Neural cell (in vitro differentiated cells): ENCODE measurements at regions not wholly inside any gene's neighbourhood (a gene's known extent, or its start where the extent isn't known, plus 50 kb on each side); places are given as distances from the start of the nearest gene placed in this dataset.

ENCODE experiments used
- CTCF ChIP-seq: fragments of 450-650 bp; IDR thresholded peaks from 2 replicates; pipeline ENCODE4 v1.5.1; 2014; ENCODE audit warnings: antibody characterized with exemption, mild to moderate bottlenecking, moderate library complexity; ENCODE audit not compliant: poor library complexity, severe bottlenecking
- EP300 ChIP-seq: fragments of 450-650 bp; conservative IDR thresholded peaks from 2 replicates; pipeline ENCODE4 v1.6.1; 2014; ENCODE audit warnings: antibody characterized with exemption, mild to moderate bottlenecking, moderate library complexity; ENCODE audit not compliant: poor library complexity, severe bottlenecking
- EZH2 ChIP-seq: fragments of 200-600, 300-800 bp; shearing (Covaris generic), sonication (generic); IDR thresholded peaks from 2 replicates; pipeline ENCODE4 v1.6.1; 2014; ENCODE audit warnings: antibody characterized with exemption, low read length, borderline replicate concordance, mild to moderate bottlenecking; ENCODE audit not compliant: insufficient read depth, poor library complexity, severe bottlenecking
- POLR2AphosphoS5 ChIP-seq: IDR thresholded peaks from 2 replicates; pipeline ENCODE4 v1.6.1; 2012
- RAD21 ChIP-seq: fragments of 450-650 bp; conservative IDR thresholded peaks from 2 replicates; pipeline ENCODE4 v1.6.1; 2014; ENCODE audit warnings: antibody characterized with exemption, mild to moderate bottlenecking, moderate library complexity
- REST ChIP-seq: IDR thresholded peaks from 2 replicates; pipeline ENCODE4 v1.6.1; 2012; ENCODE audit warnings: borderline replicate concordance
- TAF1 ChIP-seq: IDR thresholded peaks from 2 replicates; pipeline ENCODE4 v1.6.1; 2012; ENCODE audit warnings: low read depth

GRCh38 chr12:71315328-71315985, 124.1 kb upstream of the LGR5 start:
- no peak for TF ChIP-seq CTCF
- TF ChIP-seq EP300, result no peak
- no peak for TF ChIP-seq POLR2AphosphoS5
- TF ChIP-seq TAF1, result no peak
- no peak for TF ChIP-seq REST
- no peak for TF ChIP-seq RAD21
- TF ChIP-seq EZH2, result no peak
